ENCODE measurements at regions not wholly inside any gene's neighbourhood (a gene's known extent, or its start where the extent isn't known, plus 50 kb on each side); places are given as distances from the start of the nearest gene placed in this dataset.

- no peak overlapping the region for H3K4me3 ChIP-seq
- no peaks in the 10 kb centered on the region for H3K27me3 ChIP-seq
- peaks cover 0 to 6% (median 0%) of the 10 kb centered on the region in 4 donors for H3K4me1 ChIP-seq
- no peak overlapping the region for H3K27ac ChIP-seq
- peak; percentile 32 for DNase-seq
- no peaks in the 10 kb centered on the region for H3K9me3 ChIP-seq
- TF ChIP-seq CTCF (IDR thresholded peaks at IDR 0.05): peak; percentile 35 to 61 (median 46)
- TF ChIP-seq POLR2A (IDR thresholded peaks at IDR 0.05): no peak
- no peak for TF ChIP-seq POLR2AphosphoS5 (IDR thresholded peaks at IDR 0.05)
- no peaks in the 10 kb centered on the region for H3K36me3 ChIP-seq
- intact Hi-C loops (cut with DNase I; ENCODE audit: low total_unique reads): no loop called here
- WGBS, 2 donors (ENCODE audit: low coverage in 1 of 2): 72 to 80% methylated on average over 1 to 3 of the region's 3 CpGs
- in situ Hi-C loops (cut with MboI; ENCODE audit: low pct_ligation_motif_present in 1 of 4, low pct_unique_long_range_greater_than_20kb in 1 of 4, low sequenced_read_pairs in 3 of 4): no loop called here
Measured at GRCh38 chr1:229156872-229157271, 114.0 kb upstream of the RAB4A start.

GRCh38 chr1:229157480-229157879, 113.4 kb upstream of the RAB4A start:
- WGBS, 2 donors (ENCODE audit: low coverage in 1 of 2): 75 to 93% methylated on average over 2 to 4 of the region's 4 CpGs
- no peaks in the 10 kb centered on the region for H3K27me3 ChIP-seq
- in situ Hi-C loops (cut with MboI; ENCODE audit: low pct_ligation_motif_present in 1 of 4, low pct_unique_long_range_greater_than_20kb in 1 of 4, low sequenced_read_pairs in 3 of 4): no loop called here

GRCh38 chr1:229158341-229158921, 112.5 kb upstream of the RAB4A start:
- in situ Hi-C loops (cut with MboI; ENCODE audit: low pct_ligation_motif_present in 1 of 4, low pct_unique_long_range_greater_than_20kb in 1 of 4, low sequenced_read_pairs in 3 of 4): no loop called here
- H3K4me3 ChIP-seq: no peak overlapping the region
- H3K27ac ChIP-seq: peak overlapping the region; percentile 4 to 52 (median 28)
- no peaks in the 10 kb centered on the region for H3K9me3 ChIP-seq
- DNase-seq: no peak
- H3K27me3 ChIP-seq: no peaks in the 10 kb centered on the region
- 70 to 74% methylated on average over 8 to 11 of the region's 11 CpGs for WGBS, 2 donors (ENCODE audit: low coverage in 1 of 2)
- TF ChIP-seq POLR2A (IDR thresholded peaks at IDR 0.05) (no peak), CTCF (IDR thresholded peaks at IDR 0.05) (no peak), POLR2AphosphoS5 (IDR thresholded peaks at IDR 0.05) (no peak)
- no peaks in the 10 kb centered on the region for H3K36me3 ChIP-seq
- intact Hi-C loops (cut with DNase I; ENCODE audit: low total_unique reads): no loop called here
- peaks cover 0 to 6% (median 0%) of the 10 kb centered on the region in 4 donors for H3K4me1 ChIP-seq

More at GRCh38 chr1:229157480-229157879, 113.4 kb upstream of the RAB4A start:
- Histone ChIP-seq H3K9me3 (no peaks in the 10 kb centered on the region), H3K27ac (peak overlapping the region in 1 of 4 donors; percentile 7), H3K4me1 (peaks cover 0 to 6% (median 0%) of the 10 kb centered on the region in 4 donors), H3K36me3 (no peaks in the 10 kb centered on the region), H3K4me3 (no peak overlapping the region)
- intact Hi-C loops (cut with DNase I; ENCODE audit: low total_unique reads): no loop called here
- TF ChIP-seq POLR2A (IDR thresholded peaks at IDR 0.05) (no peak), CTCF (IDR thresholded peaks at IDR 0.05) (no peak), POLR2AphosphoS5 (IDR thresholded peaks at IDR 0.05) (no peak), EP300 (IDR thresholded peaks at IDR 0.05; ENCODE audit: low read depth) (no peak)
- DNase-seq: no peak

- WGBS, 2 donors (ENCODE audit: low coverage in 1 of 2): 59 to 60% methylated on average over 1 to 4 of the region's 4 CpGs
- Histone ChIP-seq H3K4me3 (no peak overlapping the region), H3K27ac (peak overlapping the region; percentile 4 to 52 (median 28)), H3K4me1 (peaks cover 0 to 10% (median 2%) of the 10 kb centered on the region in 4 donors), H3K9me3 (no peaks in the 10 kb centered on the region), H3K36me3 (no peaks in the 10 kb centered on the region), H3K27me3 (no peaks in the 10 kb centered on the region)
- no peak for DNase-seq
- TF ChIP-seq CTCF (IDR thresholded peaks at IDR 0.05) (no peak), EP300 (IDR thresholded peaks at IDR 0.05; ENCODE audit: low read depth) (no peak), POLR2AphosphoS5 (IDR thresholded peaks at IDR 0.05) (no peak), POLR2A (IDR thresholded peaks at IDR 0.05) (no peak)
- intact Hi-C loops (cut with DNase I; ENCODE audit: low total_unique reads): no loop called here
- in situ Hi-C loops (cut with MboI; ENCODE audit: low pct_ligation_motif_present in 1 of 4, low pct_unique_long_range_greater_than_20kb in 1 of 4, low sequenced_read_pairs in 3 of 4): no loop called here
Measured at GRCh38 chr1:229158927-229159326, 112.0 kb upstream of the RAB4A start.
